ENCODE measurements at regions not wholly inside any gene's neighbourhood (a gene's known extent, or its start where the extent isn't known, plus 50 kb on each side); places are given as distances from the start of the nearest gene placed in this dataset.
"Not testable (repeated sequence)": the region's sequence is repeated elsewhere in the genome, so short reads cannot be mapped to it uniquely, and the experiment has no call there.

- not testable (repeated sequence) for H3K9me3 ChIP-seq (replicated peaks; ENCODE audit: low read length)
Measured at GRCh38 chr4:12365869-12366268, 937.2 kb upstream of the HS3ST1 start.

GRCh38 chr4:12360391-12360790 lies 931.7 kb upstream of the HS3ST1 start:
- H3K4me1 ChIP-seq (ENCODE audit: control insufficient read depth, insufficient read depth, low read length): no peaks in the 10 kb centered on the region
- H3K36me3 ChIP-seq (ENCODE audit: insufficient read depth, low read length): no peaks in the 10 kb centered on the region
- H3K4me2 ChIP-seq (ENCODE audit: low read length): no peak overlapping the region
- no peaks in the 10 kb centered on the region for H3K9me3 ChIP-seq (replicated peaks; ENCODE audit: low read length)
- H3K9ac ChIP-seq (ENCODE audit: low read depth, low read length): no peak overlapping the region
- no peaks in the 10 kb centered on the region for H3K27me3 ChIP-seq (ENCODE audit: control insufficient read depth, insufficient read depth, low read length)
- no peak overlapping the region for H3K4me3 ChIP-seq (ENCODE audit: low read length)

More at GRCh38 chr4:12365869-12366268, 937.2 kb upstream of the HS3ST1 start:
- H3K9ac ChIP-seq (ENCODE audit: low read depth, low read length); H3K4me3 ChIP-seq (ENCODE audit: low read length); H3K4me1 ChIP-seq (ENCODE audit: control insufficient read depth, insufficient read depth, low read length); H3K27me3 ChIP-seq (ENCODE audit: control insufficient read depth, insufficient read depth, low read length); H3K4me2 ChIP-seq (ENCODE audit: low read length); H3K36me3 ChIP-seq (ENCODE audit: insufficient read depth, low read length): not testable (repeated sequence)

- Histone ChIP-seq H3K4me3 (ENCODE audit: low read length) (no peak overlapping the region), H3K4me2 (ENCODE audit: low read length) (no peak overlapping the region), H3K4me1 (ENCODE audit: control insufficient read depth, insufficient read depth, low read length) (no peaks in the 10 kb centered on the region), H3K36me3 (ENCODE audit: insufficient read depth, low read length) (no peaks in the 10 kb centered on the region), H3K9ac (ENCODE audit: low read depth, low read length) (no peak overlapping the region), H3K9me3 (replicated peaks; ENCODE audit: low read length) (no peaks in the 10 kb centered on the region), H3K27me3 (ENCODE audit: control insufficient read depth, insufficient read depth, low read length) (no peaks in the 10 kb centered on the region)
Measured at GRCh38 chr4:12359420-12359819, 930.7 kb upstream of the HS3ST1 start.

GRCh38 chr4:12333083-12333482 lies 904.4 kb upstream of the HS3ST1 start:
- not testable (repeated sequence) for H3K27me3 ChIP-seq (ENCODE audit: control insufficient read depth, insufficient read depth, low read length); H3K4me3 ChIP-seq (ENCODE audit: low read length); H3K36me3 ChIP-seq (ENCODE audit: insufficient read depth, low read length); H3K4me1 ChIP-seq (ENCODE audit: control insufficient read depth, insufficient read depth, low read length); H3K9ac ChIP-seq (ENCODE audit: low read depth, low read length); H3K4me2 ChIP-seq (ENCODE audit: low read length); H3K9me3 ChIP-seq (replicated peaks; ENCODE audit: low read length)

- no peak overlapping the region for H3K4me3 ChIP-seq (ENCODE audit: low read length)
- H3K9ac ChIP-seq (ENCODE audit: low read depth, low read length): no peak overlapping the region
- no peaks in the 10 kb centered on the region for H3K4me1 ChIP-seq (ENCODE audit: control insufficient read depth, insufficient read depth, low read length)
- no peaks in the 10 kb centered on the region for H3K27me3 ChIP-seq (ENCODE audit: control insufficient read depth, insufficient read depth, low read length)
- no peak overlapping the region for H3K4me2 ChIP-seq (ENCODE audit: low read length)
- no peaks in the 10 kb centered on the region for H3K36me3 ChIP-seq (ENCODE audit: insufficient read depth, low read length)
- H3K9me3 ChIP-seq (replicated peaks; ENCODE audit: low read length): peaks cover 3% of the 10 kb centered on the region
Measured at GRCh38 chr4:12324965-12325364, 896.3 kb upstream of the HS3ST1 start.

GRCh38 chr4:12319765-12320164 lies 891.1 kb upstream of the HS3ST1 start:
- H3K9ac ChIP-seq (ENCODE audit: low read depth, low read length): no peak overlapping the region
- no peak overlapping the region for H3K4me3 ChIP-seq (ENCODE audit: low read length)
- H3K9me3 ChIP-seq (replicated peaks; ENCODE audit: low read length): peaks cover 3% of the 10 kb centered on the region
- H3K36me3 ChIP-seq (ENCODE audit: insufficient read depth, low read length): no peaks in the 10 kb centered on the region
- H3K27me3 ChIP-seq (ENCODE audit: control insufficient read depth, insufficient read depth, low read length): no peaks in the 10 kb centered on the region
- no peak overlapping the region for H3K4me2 ChIP-seq (ENCODE audit: low read length)
- no peaks in the 10 kb centered on the region for H3K4me1 ChIP-seq (ENCODE audit: control insufficient read depth, insufficient read depth, low read length)

GRCh38 chr4:12304905-12305304 lies 876.2 kb upstream of the HS3ST1 start:
- Histone ChIP-seq H3K9me3 (replicated peaks; ENCODE audit: low read length) (peaks cover 5% of the 10 kb centered on the region), H3K4me3 (ENCODE audit: low read length) (no peak overlapping the region), H3K36me3 (ENCODE audit: insufficient read depth, low read length) (no peaks in the 10 kb centered on the region), H3K4me2 (ENCODE audit: low read length) (no peak overlapping the region), H3K4me1 (ENCODE audit: control insufficient read depth, insufficient read depth, low read length) (no peaks in the 10 kb centered on the region), H3K27me3 (ENCODE audit: control insufficient read depth, insufficient read depth, low read length) (no peaks in the 10 kb centered on the region), H3K9ac (ENCODE audit: low read depth, low read length) (no peak overlapping the region)

- H3K36me3 ChIP-seq (ENCODE audit: insufficient read depth, low read length): no peaks in the 10 kb centered on the region
- H3K9ac ChIP-seq (ENCODE audit: low read depth, low read length): no peak overlapping the region
- no peaks in the 10 kb centered on the region for H3K4me1 ChIP-seq (ENCODE audit: control insufficient read depth, insufficient read depth, low read length)
- no peak overlapping the region for H3K4me2 ChIP-seq (ENCODE audit: low read length)
- H3K9me3 ChIP-seq (replicated peaks; ENCODE audit: low read length): peaks cover 3% of the 10 kb centered on the region
- no peaks in the 10 kb centered on the region for H3K27me3 ChIP-seq (ENCODE audit: control insufficient read depth, insufficient read depth, low read length)
- H3K4me3 ChIP-seq (ENCODE audit: low read length): no peak overlapping the region
Measured at GRCh38 chr4:12296366-12296765, 867.7 kb upstream of the HS3ST1 start.

GRCh38 chr4:12293906-12294525 lies 865.3 kb upstream of the HS3ST1 start:
- H3K36me3 ChIP-seq (ENCODE audit: insufficient read depth, low read length): no peaks in the 10 kb centered on the region
- no peak overlapping the region for H3K4me2 ChIP-seq (ENCODE audit: low read length)
- no peak overlapping the region for H3K9ac ChIP-seq (ENCODE audit: low read depth, low read length)
- H3K9me3 ChIP-seq (replicated peaks; ENCODE audit: low read length): peaks cover 3% of the 10 kb centered on the region
- no peaks in the 10 kb centered on the region for H3K27me3 ChIP-seq (ENCODE audit: control insufficient read depth, insufficient read depth, low read length)
- H3K4me3 ChIP-seq (ENCODE audit: low read length): no peak overlapping the region
- no peaks in the 10 kb centered on the region for H3K4me1 ChIP-seq (ENCODE audit: control insufficient read depth, insufficient read depth, low read length)

- no peak overlapping the region for H3K4me3 ChIP-seq (ENCODE audit: low read length)
- H3K9me3 ChIP-seq (replicated peaks; ENCODE audit: low read length): peaks cover 6% of the 10 kb centered on the region
- H3K9ac ChIP-seq (ENCODE audit: low read depth, low read length): no peak overlapping the region
- H3K36me3 ChIP-seq (ENCODE audit: insufficient read depth, low read length): no peaks in the 10 kb centered on the region
- no peaks in the 10 kb centered on the region for H3K27me3 ChIP-seq (ENCODE audit: control insufficient read depth, insufficient read depth, low read length)
- H3K4me1 ChIP-seq (ENCODE audit: control insufficient read depth, insufficient read depth, low read length): no peaks in the 10 kb centered on the region
- H3K4me2 ChIP-seq (ENCODE audit: low read length): no peak overlapping the region
Measured at GRCh38 chr4:12286351-12286750, 857.7 kb upstream of the HS3ST1 start.

GRCh38 chr4:12270546-12270945 lies 841.9 kb upstream of the HS3ST1 start:
- Histone ChIP-seq H3K4me3 (ENCODE audit: low read length) (no peak overlapping the region), H3K4me1 (ENCODE audit: control insufficient read depth, insufficient read depth, low read length) (no peaks in the 10 kb centered on the region), H3K9me3 (replicated peaks; ENCODE audit: low read length) (no peaks in the 10 kb centered on the region), H3K36me3 (ENCODE audit: insufficient read depth, low read length) (no peaks in the 10 kb centered on the region), H3K9ac (ENCODE audit: low read depth, low read length) (no peak overlapping the region), H3K27me3 (ENCODE audit: control insufficient read depth, insufficient read depth, low read length) (no peaks in the 10 kb centered on the region), H3K4me2 (ENCODE audit: low read length) (no peak overlapping the region)

GRCh38 chr4:12265554-12265953 lies 836.9 kb upstream of the HS3ST1 start:
- Histone ChIP-seq H3K9ac (ENCODE audit: low read depth, low read length) (no peak overlapping the region), H3K9me3 (replicated peaks; ENCODE audit: low read length) (peaks cover 8% of the 10 kb centered on the region), H3K36me3 (ENCODE audit: insufficient read depth, low read length) (no peaks in the 10 kb centered on the region), H3K27me3 (ENCODE audit: control insufficient read depth, insufficient read depth, low read length) (no peaks in the 10 kb centered on the region), H3K4me2 (ENCODE audit: low read length) (no peak overlapping the region), H3K4me1 (ENCODE audit: control insufficient read depth, insufficient read depth, low read length) (no peaks in the 10 kb centered on the region), H3K4me3 (ENCODE audit: low read length) (no peak overlapping the region)
